ENCODE measurements at regions not wholly inside any gene's neighbourhood (a gene's known extent, or its start where the extent isn't known, plus 50 kb on each side); places are given as distances from the start of the nearest gene placed in this dataset.

- DNase-seq: no peak
These were observed 514.3 kb upstream of the JARID2 start for GRCh38 chr6:14731611-14732010.

- DNase-seq: no peak
These were observed 513.5 kb upstream of the JARID2 start for GRCh38 chr6:14732226-14732843.

GRCh38 chr6:14732844-14733757, 512.8 kb upstream of the JARID2 start:
- no peak for DNase-seq

DNA sequence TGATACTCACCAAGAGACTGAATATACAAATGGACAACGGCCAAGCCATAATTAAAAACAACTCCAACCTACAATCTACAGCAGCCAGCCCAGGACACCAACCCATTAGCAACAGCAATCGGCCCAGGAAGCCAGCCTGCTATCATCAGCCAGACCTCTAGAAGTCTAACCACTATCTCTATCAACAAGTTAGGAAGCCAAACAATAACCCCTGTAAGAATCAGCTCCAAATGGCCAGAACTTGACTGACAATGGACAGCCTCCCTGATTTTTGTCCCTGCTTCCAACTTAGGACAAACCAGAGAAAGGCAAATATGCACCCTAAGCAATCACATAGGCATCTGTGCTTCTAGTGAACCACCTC, 511.8 kb upstream of the JARID2 start:
- no peak for DNase-seq

GRCh38 chr6:14734416-14735340, 511.2 kb upstream of the JARID2 start:
- no peak for DNase-seq

- DNase-seq: no peak
These were observed 509.8 kb upstream of the JARID2 start for GRCh38 chr6:14735956-14736486.

DNA sequence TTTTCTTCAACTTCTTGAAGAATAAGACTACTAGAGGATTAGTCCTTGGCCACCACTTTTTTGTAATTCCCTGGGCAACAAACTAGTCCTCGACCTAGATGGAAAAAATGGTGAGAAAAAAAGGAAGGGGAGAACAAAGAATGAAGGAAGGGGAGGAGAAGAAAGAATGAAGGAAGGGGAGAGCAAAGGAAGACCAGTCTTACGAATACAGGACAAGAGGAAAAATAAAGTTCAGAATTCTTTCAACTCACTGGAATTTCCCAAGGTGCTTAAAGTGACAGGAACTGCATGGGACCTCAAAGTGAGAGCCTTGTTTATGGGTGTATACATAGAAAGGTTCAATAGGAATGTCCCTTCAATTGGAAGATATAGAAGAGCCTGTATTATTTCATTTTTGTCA, 509.3 kb upstream of the JARID2 start:
- DNase-seq: no peak

- no peak for DNase-seq
These were observed 507.4 kb upstream of the JARID2 start for GRCh38 chr6:14738497-14738896.

DNA sequence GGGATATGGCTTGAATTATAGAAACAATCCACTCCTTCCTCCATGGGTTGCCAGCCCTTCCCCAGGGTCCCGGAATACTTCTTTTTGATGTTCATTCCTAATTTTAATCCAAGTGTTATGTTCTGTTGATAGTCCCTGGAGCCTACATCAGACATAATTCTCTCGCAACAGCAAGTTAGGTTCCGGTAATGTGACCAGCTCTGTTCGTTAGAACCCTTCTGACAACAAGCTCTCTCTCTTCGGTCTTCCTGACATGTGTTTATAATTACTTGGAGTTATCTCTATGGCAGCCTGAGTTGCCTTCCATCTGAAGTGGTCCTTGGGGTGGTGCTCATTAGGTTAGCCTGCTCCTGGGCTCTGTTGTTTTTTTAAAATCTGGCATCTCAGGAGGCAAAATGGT, 506.9 kb upstream of the JARID2 start:
- no peak for DNase-seq

DNA sequence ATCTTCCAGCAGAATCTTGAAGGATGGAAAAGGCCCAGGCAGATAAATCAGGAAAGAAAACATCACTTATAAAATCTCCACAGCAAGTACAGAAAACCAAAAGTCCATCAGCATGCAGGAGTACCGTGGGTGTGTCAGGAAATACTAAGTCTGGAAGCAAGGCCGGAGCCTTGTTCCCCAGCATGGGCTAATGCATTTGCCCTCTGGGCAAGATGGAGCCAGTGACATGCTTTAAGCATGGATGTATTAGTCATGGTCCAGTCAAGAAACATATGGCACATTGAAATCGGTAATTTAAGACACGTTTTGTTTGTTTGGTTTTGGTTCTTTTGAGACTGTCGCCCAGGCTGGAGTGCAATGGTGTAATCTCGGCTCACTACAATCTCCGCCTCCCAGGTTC, 506.0 kb upstream of the JARID2 start:
- DNase-seq: no peak

GRCh38 chr6:14742171-14742570, 503.7 kb upstream of the JARID2 start:
- DNase-seq: no peak

DNA sequence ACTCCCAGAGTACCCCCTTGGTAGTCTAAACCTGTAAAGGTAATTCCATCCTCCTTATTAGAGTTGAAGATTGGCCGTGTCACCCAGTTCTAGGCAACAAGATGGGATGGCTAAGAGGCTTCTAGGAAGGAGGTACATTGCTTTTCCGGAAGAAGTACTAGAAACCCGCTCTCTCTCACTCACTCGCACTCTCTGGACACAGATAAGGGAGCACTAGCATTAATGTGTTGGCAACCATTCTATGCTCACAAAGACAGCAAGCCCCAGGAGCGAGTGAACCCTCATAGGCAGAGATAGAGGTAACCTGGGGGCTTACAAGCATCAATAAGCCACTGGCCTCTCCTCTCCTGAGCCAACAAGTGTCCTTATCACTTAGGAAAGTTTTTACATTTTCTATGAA, 503.2 kb upstream of the JARID2 start:
- no peak for DNase-seq

DNA sequence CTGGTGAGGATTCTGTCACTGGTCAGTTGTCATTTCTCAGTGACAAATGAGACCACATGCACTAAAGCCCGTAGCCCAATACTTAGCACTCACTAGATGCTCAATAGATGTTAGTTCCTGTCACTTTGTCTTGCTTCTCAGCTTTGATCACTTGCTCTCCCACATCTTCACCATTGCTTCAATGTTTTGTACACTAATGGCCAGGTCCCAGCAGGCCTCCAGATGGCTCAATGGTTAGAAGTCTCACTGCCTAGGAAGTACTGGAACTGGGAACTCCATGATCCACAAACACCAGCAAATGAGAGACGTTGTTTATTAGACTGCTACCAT, 502.8 kb upstream of the JARID2 start:
- no peak for DNase-seq

DNA sequence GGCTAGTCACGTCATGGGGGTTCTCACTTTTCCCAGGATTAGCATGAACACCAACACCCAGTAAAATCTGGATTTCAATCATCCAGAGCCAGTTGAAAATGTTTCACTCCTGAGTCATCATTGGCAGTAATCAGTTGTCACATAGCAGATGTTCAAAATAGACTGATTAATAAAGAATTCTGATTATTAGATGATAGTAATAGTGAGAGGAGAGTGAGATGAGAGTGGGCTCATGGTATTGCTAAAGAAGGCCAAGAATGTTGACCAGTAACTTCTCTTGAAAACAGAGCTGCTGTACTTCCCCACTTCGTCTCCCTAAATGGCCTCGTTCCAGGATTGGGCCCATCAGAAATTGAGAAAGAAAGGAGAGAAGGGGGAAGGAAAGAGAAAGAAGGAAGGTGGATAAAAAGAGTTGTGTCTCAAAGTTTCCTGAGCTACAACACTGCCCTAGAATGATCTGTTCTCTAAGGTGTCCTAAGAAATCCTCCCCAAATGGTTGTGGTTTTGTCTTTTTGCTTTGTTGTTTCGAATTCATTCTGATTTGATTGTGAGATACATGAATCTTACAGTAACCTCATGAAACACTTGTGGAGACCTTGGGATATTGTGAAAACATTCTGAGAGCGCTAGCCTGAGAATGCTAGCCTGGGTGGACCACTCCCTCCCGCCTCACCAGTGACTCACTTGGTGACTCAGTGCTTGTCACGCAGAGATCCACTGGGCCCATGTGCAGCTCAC, 502.2 kb upstream of the JARID2 start:
- peak; percentile 43 for DNase-seq

DNA sequence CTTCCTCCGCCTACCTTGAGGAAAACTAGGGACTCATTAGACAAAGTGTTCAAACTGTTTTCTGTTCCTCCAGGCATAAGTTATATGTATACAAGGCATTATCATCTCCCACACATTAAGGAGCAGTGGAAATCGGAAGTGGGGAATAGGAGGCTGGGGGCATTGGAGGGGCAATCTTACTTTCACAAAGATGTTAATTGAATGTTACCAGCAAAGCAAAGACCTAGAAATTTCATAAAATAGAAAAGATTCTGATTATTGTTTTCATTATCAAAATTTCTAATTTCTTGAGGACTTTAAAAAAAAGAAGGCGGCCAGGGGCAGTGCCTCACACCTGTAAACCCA, 501.7 kb upstream of the JARID2 start:
- no peak for DNase-seq

GRCh38 chr6:14746139-14746837, 499.6 kb upstream of the JARID2 start:
- no peak for DNase-seq

DNA sequence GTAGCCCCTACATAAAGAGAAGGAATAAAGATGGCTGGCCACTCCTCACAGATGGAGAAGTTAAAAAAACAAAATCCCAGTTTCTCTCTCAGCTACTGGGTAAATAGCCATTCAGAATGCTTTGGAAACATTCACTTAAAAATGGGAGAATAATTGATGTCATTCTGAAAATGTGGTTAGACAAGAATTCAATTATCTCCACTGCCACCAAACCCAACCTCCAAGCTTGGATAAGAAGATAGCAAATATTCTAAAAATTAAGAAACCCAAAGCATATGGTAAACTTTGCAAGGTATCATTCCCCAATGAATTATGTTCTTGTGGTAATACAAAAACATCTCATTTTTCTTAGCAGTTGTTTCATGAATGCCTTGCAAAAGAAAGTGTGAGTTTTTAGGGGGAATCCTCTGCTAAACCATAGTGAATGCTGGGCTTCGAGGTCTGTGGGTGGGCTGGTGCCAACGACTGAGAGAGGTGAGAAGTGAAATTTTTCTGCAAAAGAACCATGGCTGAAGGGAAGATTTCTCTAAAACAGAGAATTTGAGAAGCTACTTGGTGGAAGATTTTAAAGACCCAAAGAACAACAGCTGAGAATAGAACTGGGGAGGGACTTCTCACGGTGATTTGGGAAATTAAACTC, 497.9 kb upstream of the JARID2 start:
- DNase-seq: no peak

- DNase-seq: no peak
These were observed 497.2 kb upstream of the JARID2 start for GRCh38 chr6:14748679-14749078.

- DNase-seq: no peak
These were observed 495.7 kb upstream of the JARID2 start for GRCh38 chr6:14750059-14750661.

DNA sequence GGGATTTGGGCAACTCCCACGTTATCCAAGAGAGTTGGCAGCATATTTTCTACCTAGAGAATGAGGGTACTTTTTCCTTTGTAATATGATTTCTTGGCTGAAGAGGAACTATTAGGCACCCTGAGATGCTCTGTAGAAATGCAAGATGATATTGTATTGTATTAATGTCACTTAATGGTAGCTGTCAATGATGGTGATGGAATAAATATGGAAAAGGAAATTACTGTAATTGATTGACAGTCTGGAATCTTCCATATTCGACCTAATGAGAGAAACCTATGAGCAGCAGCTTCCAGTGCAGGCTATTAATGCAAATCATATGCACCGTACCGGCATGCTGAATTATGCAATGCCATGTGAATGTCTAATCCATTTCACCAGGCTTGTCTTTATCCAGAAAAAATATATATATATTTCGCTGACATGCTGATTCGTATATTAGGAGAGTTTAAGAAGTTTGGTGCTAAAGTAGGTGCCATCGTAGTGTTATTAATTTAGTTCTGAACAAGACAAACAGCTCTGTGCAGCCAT, 494.2 kb upstream of the JARID2 start:
- DNase-seq: no peak
